ENCODE measurements at regions not wholly inside any gene's neighbourhood (a gene's known extent, or its start where the extent isn't known, plus 50 kb on each side); places are given as distances from the start of the nearest gene placed in this dataset.

DNA sequence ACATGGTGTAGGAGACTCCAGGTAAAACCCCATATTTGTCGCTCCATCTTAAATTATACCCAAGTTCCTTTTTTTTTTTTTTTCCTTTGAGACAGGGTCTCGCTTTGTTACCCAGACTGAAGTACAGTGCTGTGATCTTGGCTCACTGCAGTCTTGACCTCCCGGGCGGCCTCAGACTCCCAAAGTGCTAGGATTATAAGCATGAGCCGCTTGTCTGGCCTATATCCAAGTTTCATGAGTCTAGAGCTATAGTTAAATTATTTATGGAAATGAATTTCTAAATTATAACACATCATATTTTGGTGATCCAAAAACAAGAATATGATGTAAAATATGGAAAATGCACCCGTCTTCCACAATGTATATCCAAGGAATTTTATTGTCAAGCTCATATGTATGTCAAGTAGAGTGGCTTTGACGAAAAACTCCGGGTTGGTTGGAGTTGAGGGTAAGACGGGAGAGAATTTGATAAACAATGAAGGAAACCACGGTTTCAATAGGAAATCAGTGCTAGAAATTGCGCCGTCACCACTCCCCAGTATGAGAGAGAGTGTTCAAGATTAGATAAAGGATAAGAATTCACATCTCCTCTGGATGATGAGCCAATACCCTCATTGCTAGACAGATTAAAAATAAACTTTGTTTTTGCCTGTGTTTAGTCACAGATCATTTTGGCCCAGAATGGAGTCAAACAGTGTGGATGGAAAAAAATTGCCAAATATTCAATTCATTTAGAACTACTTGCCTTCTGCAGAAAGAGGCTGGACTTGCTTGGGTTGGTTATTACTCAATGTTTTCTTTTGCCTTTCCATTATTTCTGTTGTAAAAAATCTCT lies 209.2 kb upstream of the NR2F2 start:
- TF ChIP-seq, protein P1, sequence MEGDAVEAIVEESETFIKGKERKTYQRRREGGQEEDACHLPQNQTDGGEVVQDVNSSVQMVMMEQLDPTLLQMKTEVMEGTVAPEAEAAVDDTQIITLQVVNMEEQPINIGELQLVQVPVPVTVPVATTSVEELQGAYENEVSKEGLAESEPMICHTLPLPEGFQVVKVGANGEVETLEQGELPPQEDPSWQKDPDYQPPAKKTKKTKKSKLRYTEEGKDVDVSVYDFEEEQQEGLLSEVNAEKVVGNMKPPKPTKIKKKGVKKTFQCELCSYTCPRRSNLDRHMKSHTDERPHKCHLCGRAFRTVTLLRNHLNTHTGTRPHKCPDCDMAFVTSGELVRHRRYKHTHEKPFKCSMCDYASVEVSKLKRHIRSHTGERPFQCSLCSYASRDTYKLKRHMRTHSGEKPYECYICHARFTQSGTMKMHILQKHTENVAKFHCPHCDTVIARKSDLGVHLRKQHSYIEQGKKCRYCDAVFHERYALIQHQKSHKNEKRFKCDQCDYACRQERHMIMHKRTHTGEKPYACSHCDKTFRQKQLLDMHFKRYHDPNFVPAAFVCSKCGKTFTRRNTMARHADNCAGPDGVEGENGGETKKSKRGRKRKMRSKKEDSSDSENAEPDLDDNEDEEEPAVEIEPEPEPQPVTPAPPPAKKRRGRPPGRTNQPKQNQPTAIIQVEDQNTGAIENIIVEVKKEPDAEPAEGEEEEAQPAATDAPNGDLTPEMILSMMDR (IDR thresholded peaks at IDR 0.05) = no peak
- TF ChIP-seq POLR2A (IDR thresholded peaks at IDR 0.05) = no peak
